A549 (cell line): ENCODE measurements at regions not wholly inside any gene's neighbourhood (a gene's known extent, or its start where the extent isn't known, plus 50 kb on each side); places are given as distances from the start of the nearest gene placed in this dataset.

Experiments
- ATAC-seq, 2 experiments: fragments of 200-7000 bp in 1 of 2; fragments of >200 bp in 1 of 2; cut with Nextera tagmentation in 1 of 2; cut with Tn5 transposase in 1 of 2; 3 replicates each; pipeline versions ENCODE4 v1.8.0 to v1.9.1; 2018 to 2020; ENCODE audit warnings: mild to moderate bottlenecking in 1 of 2, moderate library complexity in 1 of 2
- CTCF ChIA-PET: fragments of 300-600 bp; sonication (Branson Sonifier 250); formaldehyde crosslinking; extraction: SDS; loops from one replicate; lab custom pipeline; 2021; ENCODE audit warnings: antibody characterized with exemption, inconsistent platforms; lab: Yijun Ruan, JAX
- POLR2A ChIA-PET: fragments of 350-600 bp; formaldehyde crosslinking; extraction: SDS; loops from one replicate; lab custom pipeline; 2021; ENCODE audit warnings: antibody characterized with exemption, inconsistent platforms; lab: Yijun Ruan, JAX
- DNase-seq, 2 experiments: peaks; one replicate each; pipeline versions ENCODE4 v3.0.0 to v3.0.0-alpha.2; 2011 to 2016; ENCODE audit warnings: low read depth in 1 of 2, low spot score in 1 of 2
- FAIRE-seq: peaks from 2 replicates; lab custom pipeline; 2011; peaks lifted over from hg19 to GRCh38; lab: Jason Lieb, UNC
- H3K27ac ChIP-seq, 2 experiments: fragments of >200 bp; sonication (Bioruptor Twin); formaldehyde crosslinking; 3 replicates each; pipeline ENCODE4 v1.5.1; 2016 to 2017
- H3K4me1 ChIP-seq: fragments of >200 bp; sonication (Bioruptor Twin); formaldehyde crosslinking; 3 replicates; pipeline ENCODE4 v1.6.1; 2016
- H3K4me2 ChIP-seq: fragments of >200 bp; sonication (Bioruptor Twin); formaldehyde crosslinking; 3 replicates; pipeline ENCODE4 v1.6.1; 2016
- H3K4me3 ChIP-seq: fragments of >200 bp; sonication (Bioruptor Twin); formaldehyde crosslinking; 3 replicates; pipeline ENCODE4 v1.5.1; 2016
- H3K9me3 ChIP-seq: fragments of >200 bp; sonication (Bioruptor Twin); formaldehyde crosslinking; 3 replicates; pipeline ENCODE4 v1.6.1; 2016
- CBX2 ChIP-seq: fragments of 200-600 bp; sonication (generic); IDR thresholded peaks from 2 replicates; pipeline ENCODE4 v1.6.1; 2016; ENCODE audit warnings: low read depth, mild to moderate bottlenecking, borderline replicate concordance
- CBX8 ChIP-seq: fragments of 200-600 bp; sonication (generic); IDR thresholded peaks from 2 replicates; pipeline ENCODE4 v1.6.1; 2016
- CHD2 ChIP-seq: fragments of 150-350 bp; IDR thresholded peaks from 2 replicates; pipeline ENCODE4 v1.6.1; 2014; ENCODE audit warnings: low read length; ENCODE audit not compliant: partially characterized antibody
- EHF ChIP-seq: fragments of 250-450 bp; sonication (Bioruptor Pico); IDR thresholded peaks from 2 replicates; pipeline ENCODE4 v1.5.0; 2020; ENCODE audit warnings: mild to moderate bottlenecking
- EP300 ChIP-seq, 2 experiments: fragments of >200 bp; sonication (Bioruptor Twin); formaldehyde crosslinking; IDR thresholded peaks; 2 replicates in 1 of 2; 3 replicates in 1 of 2; pipeline ENCODE4 v1.6.1; 2016 to 2017
- FOSB ChIP-seq: fragments of 250-450 bp; sonication (Bioruptor Pico); IDR thresholded peaks from 2 replicates; pipeline ENCODE4 v1.5.0; 2020; ENCODE audit warnings: mild to moderate bottlenecking, moderate library complexity
- HEYL ChIP-seq: fragments of 250-450 bp; sonication (Bioruptor Pico); IDR thresholded peaks from 2 replicates; pipeline ENCODE4 v1.8.0; 2021; ENCODE audit warnings: mild to moderate bottlenecking, moderate library complexity
- HOXB13 ChIP-seq: fragments of 250-450 bp; sonication (Bioruptor Pico); IDR thresholded peaks from 2 replicates; pipeline ENCODE4 v1.5.0; 2020; ENCODE audit warnings: low read depth, mild to moderate bottlenecking, moderate library complexity
- JUN ChIP-seq, 2 experiments: fragments of >200 bp; sonication (Bioruptor Twin); formaldehyde crosslinking; IDR thresholded peaks; 2 replicates in 1 of 2; 3 replicates in 1 of 2; pipeline ENCODE4 v1.6.1; 2016 to 2017
- NPAS2 ChIP-seq: fragments of 250-450 bp; sonication (Bioruptor Pico); IDR thresholded peaks from 2 replicates; pipeline ENCODE4 v1.8.0; 2022; ENCODE audit warnings: mild to moderate bottlenecking, moderate library complexity, borderline replicate concordance
- POLR2AphosphoS2 ChIP-seq: conservative IDR thresholded peaks from 2 replicates; pipeline ENCODE4 v1.6.1; 2012; ENCODE audit warnings: low read length, improper control_type of control experiment, inconsistent platforms
- RARB ChIP-seq: fragments of 250-450 bp; sonication (Bioruptor Pico); IDR thresholded peaks from 2 replicates; pipeline ENCODE4 v1.8.0; 2021; ENCODE audit warnings: mild to moderate bottlenecking, moderate library complexity
- RCOR1 ChIP-seq: fragments of 150-350 bp; IDR thresholded peaks from 2 replicates; pipeline ENCODE4 v1.6.1; 2014; ENCODE audit warnings: antibody characterized with exemption, low read length, low read depth
- SMC3 ChIP-seq: fragments of >200 bp; sonication (Bioruptor Twin); formaldehyde crosslinking; IDR thresholded peaks from 3 replicates; pipeline ENCODE4 v1.6.1; 2018; ENCODE audit warnings: inconsistent platforms
- TP53 ChIP-seq: fragments of 250-450 bp; sonication (Bioruptor Pico); IDR thresholded peaks from 2 replicates; pipeline ENCODE4 v1.5.0; 2021; ENCODE audit warnings: mild to moderate bottlenecking, moderate library complexity
- ZFP36 ChIP-seq: fragments of 450-650 bp; IDR thresholded peaks from 2 replicates; pipeline ENCODE4 v1.6.1; 2014; ENCODE audit warnings: borderline replicate concordance; ENCODE audit not compliant: partially characterized antibody
- WGBS: methylation state at CpG from one replicate; pipeline ENCODE4 v1.1.6; 2017; ENCODE audit errors: missing lambda C conversion rate; 5-methylcytosine and 5-hydroxymethylcytosine counted together
- TF ChIP-seq, protein P1 (sequence below): fragments of 450-650 bp; IDR thresholded peaks from 2 replicates; pipeline ENCODE4 v1.6.1; 2014; ENCODE audit warnings: antibody characterized with exemption
- TF ChIP-seq, protein P2 (sequence below): fragments of 250-450 bp; sonication (Bioruptor Pico); IDR thresholded peaks from 2 replicates; pipeline ENCODE4 v1.5.0; 2021; ENCODE audit warnings: mild to moderate bottlenecking, moderate library complexity, borderline replicate concordance
- TF ChIP-seq, protein P3 (sequence below): fragments of >200 bp; sonication (Bioruptor Twin); formaldehyde crosslinking; IDR thresholded peaks from 3 replicates; pipeline ENCODE4 v1.5.1; 2016
- TF ChIP-seq, protein P4 (sequence below): IDR thresholded peaks from 2 replicates; pipeline ENCODE4 v1.6.1; 2012
- TF ChIP-seq, protein P5 (sequence below): IDR thresholded peaks from 2 replicates; pipeline ENCODE4 v1.6.1; 2012

DNA sequence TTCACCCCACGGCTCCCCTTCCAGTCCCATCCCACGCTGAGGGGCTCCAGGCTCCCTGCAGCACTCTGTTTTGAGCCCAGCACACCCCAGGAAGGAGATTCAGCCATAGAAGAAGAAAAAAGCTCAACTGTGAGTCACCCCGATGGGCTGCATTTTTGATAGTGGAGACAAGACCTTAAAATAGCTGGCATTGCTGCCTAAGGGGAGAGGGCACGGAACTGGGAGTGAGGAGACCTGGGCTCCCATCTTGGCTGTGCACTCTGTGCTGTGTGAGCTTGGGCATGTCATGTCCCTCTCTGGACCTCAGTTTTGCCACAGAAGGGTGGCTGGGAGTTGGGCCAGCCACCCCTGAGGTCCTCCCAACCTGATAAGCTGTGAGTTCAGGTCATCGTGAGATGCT lies 57.2 kb upstream of the SMAD6 start:
- DNase-seq, result no peak
- no peak for ATAC-seq
- no peak for FAIRE-seq
- WGBS, result 26% methylated on average over 5 of the region's 5 CpGs
- H3K9me3 ChIP-seq, result no peaks in the 10 kb centered on the region
- H3K4me3 ChIP-seq, result no peak overlapping the region
- H3K4me2 ChIP-seq, result no peak overlapping the region
- POLR2A ChIA-PET, result no interaction called here
- H3K27ac ChIP-seq, result 0 out of 6 replicates have a peak overlapping the region, but pooled peaks of 1 of the 2 experiments have one; percentile 11
- H3K4me1 ChIP-seq, result no peaks in the 10 kb centered on the region
- CTCF ChIA-PET, result interaction anchor here (0.6 to 2.4 kb wide), 6 partner anchors 14 to 206 kb away, joined by 3 to 7 read pairs (median 3); no protein-coding TSS in a partner anchor
- TF ChIP-seq CBX2 (no peak), SMC3 (no peak), CHD2 (no peak), RARB (CRISPR knock-in tag) (no peak), NPAS2 (CRISPR knock-in tag) (no peak), POLR2AphosphoS2 (no peak), EP300 (IDR thresholded peaks at IDR 0.05) (no peak), CBX8 (no peak), FOSB (no peak), ZFP36 (no peak), JUN (IDR thresholded peaks at IDR 0.05) (no peak), TP53 (no peak)
- TF ChIP-seq, protein P1, sequence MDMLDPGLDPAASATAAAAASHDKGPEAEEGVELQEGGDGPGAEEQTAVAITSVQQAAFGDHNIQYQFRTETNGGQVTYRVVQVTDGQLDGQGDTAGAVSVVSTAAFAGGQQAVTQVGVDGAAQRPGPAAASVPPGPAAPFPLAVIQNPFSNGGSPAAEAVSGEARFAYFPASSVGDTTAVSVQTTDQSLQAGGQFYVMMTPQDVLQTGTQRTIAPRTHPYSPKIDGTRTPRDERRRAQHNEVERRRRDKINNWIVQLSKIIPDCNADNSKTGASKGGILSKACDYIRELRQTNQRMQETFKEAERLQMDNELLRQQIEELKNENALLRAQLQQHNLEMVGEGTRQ, result no peak
- TF ChIP-seq, protein P2, sequence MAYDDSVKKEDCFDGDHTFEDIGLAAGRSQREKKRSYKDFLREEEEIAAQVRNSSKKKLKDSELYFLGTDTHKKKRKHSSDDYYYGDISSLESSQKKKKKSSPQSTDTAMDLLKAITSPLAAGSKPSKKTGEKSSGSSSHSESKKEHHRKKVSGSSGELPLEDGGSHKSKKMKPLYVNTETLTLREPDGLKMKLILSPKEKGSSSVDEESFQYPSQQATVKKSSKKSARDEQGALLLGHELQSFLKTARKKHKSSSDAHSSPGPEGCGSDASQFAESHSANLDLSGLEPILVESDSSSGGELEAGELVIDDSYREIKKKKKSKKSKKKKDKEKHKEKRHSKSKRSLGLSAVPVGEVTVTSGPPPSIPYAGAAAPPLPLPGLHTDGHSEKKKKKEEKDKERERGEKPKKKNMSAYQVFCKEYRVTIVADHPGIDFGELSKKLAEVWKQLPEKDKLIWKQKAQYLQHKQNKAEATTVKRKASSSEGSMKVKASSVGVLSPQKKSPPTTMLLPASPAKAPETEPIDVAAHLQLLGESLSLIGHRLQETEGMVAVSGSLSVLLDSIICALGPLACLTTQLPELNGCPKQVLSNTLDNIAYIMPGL (CRISPR knock-in tag), result no peak
- TF ChIP-seq, protein P3, sequence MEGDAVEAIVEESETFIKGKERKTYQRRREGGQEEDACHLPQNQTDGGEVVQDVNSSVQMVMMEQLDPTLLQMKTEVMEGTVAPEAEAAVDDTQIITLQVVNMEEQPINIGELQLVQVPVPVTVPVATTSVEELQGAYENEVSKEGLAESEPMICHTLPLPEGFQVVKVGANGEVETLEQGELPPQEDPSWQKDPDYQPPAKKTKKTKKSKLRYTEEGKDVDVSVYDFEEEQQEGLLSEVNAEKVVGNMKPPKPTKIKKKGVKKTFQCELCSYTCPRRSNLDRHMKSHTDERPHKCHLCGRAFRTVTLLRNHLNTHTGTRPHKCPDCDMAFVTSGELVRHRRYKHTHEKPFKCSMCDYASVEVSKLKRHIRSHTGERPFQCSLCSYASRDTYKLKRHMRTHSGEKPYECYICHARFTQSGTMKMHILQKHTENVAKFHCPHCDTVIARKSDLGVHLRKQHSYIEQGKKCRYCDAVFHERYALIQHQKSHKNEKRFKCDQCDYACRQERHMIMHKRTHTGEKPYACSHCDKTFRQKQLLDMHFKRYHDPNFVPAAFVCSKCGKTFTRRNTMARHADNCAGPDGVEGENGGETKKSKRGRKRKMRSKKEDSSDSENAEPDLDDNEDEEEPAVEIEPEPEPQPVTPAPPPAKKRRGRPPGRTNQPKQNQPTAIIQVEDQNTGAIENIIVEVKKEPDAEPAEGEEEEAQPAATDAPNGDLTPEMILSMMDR, result no peak
- TF ChIP-seq, protein P4, sequence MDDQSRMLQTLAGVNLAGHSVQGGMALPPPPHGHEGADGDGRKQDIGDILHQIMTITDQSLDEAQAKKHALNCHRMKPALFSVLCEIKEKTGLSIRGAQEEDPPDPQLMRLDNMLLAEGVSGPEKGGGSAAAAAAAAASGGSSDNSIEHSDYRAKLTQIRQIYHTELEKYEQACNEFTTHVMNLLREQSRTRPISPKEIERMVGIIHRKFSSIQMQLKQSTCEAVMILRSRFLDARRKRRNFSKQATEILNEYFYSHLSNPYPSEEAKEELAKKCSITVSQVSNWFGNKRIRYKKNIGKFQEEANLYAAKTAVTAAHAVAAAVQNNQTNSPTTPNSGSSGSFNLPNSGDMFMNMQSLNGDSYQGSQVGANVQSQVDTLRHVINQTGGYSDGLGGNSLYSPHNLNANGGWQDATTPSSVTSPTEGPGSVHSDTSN, result no peak

DNA sequence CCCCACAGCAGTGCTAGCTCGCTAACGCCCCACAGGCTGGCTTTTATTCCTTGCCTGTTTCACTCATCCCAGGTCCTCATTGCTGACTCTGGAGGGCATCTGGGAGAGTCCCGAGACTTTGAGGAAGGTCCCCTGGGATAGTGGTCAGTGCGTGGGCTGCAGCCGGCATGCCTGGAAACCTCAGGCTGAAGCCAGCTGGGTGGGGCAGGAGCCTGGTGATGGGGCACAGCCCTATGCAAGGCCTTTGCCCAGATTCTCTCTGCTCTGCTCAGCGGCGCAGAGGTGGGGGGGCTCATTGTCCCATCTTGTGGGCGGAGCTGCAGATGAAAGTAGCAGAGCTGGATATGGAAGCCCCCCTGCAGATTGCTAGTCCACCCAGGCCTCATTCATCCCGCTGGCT lies 55.7 kb upstream of the SMAD6 start:
- TF ChIP-seq HEYL (no peak), RCOR1 (no peak), CHD2 (no peak), ZFP36 (no peak), EHF (CRISPR knock-in tag) (no peak), HOXB13 (no peak)
- TF ChIP-seq, protein P5, sequence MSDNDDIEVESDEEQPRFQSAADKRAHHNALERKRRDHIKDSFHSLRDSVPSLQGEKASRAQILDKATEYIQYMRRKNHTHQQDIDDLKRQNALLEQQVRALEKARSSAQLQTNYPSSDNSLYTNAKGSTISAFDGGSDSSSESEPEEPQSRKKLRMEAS, result no peak
- Histone ChIP-seq H3K4me2 (no peak overlapping the region), H3K27ac (no peak overlapping the region), H3K4me3 (no peak overlapping the region), H3K9me3 (no peaks in the 10 kb centered on the region), H3K4me1 (peaks cover 14% of the 10 kb centered on the region)
- POLR2A ChIA-PET, result no interaction called here
- 73% methylated on average over 9 of the region's 9 CpGs for WGBS
- ATAC-seq (no peak), DNase-seq (no peak), FAIRE-seq (no peak)
- CTCF ChIA-PET, result interaction anchor here (0.8 to 2.4 kb wide), 9 partner anchors 15 to 217 kb away, joined by 3 to 7 read pairs (median 3); no protein-coding TSS in a partner anchor
